HG02938 (cell line): ENCODE measurements at regions not wholly inside any gene's neighbourhood (a gene's known extent, or its start where the extent isn't known, plus 50 kb on each side); places are given as distances from the start of the nearest gene placed in this dataset.
"Not testable (repeated sequence)": the region's sequence is repeated elsewhere in the genome, so short reads cannot be mapped to it uniquely, and the experiment has no call there.

Experiments
- ATAC-seq: cut with Tn5 transposase; IDR thresholded peaks from one replicate; pipeline ENCODE4 v1.9.1; 2021; ENCODE audit warnings: mild to moderate bottlenecking, moderate library complexity; ENCODE audit not compliant: unreplicated experiment

DNA sequence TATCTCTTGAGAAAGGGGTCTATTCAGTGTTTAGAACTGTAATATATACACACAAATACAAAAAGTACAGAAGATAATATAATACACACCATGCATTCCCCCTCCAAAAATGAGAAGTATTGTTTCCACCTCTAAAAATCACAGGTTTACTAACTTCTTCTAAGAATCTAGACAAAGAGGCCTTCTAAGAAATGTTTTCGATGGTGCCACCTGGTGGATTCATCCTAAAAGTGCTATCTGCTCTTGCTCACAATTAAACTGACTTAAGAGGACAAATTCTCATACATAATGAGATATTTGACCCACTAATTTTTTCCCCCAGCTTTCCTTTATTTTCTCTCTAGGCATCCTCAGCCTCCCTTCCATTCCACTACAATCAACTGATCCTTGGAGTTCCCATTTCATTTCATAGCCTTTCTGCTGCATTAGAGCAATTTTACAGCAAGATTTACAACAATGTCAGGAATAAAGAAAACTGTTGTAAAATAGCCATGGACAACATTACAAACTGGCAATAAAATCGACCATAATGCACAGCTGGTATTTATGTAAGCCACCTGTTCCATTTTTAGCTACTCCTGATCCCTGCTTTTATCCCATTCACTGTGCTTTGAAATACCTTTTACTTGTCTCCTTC is 124.6 kb downstream of the ARRDC4 start:
- no peak for ATAC-seq

- ATAC-seq: peak; percentile 69
Observed at GRCh38 chr15:98088307-98088945, 127.9 kb downstream of the ARRDC4 start.

GRCh38 chr15:98089352-98089751 is 128.8 kb downstream of the ARRDC4 start:
- not testable (repeated sequence) for ATAC-seq

- ATAC-seq: not testable (repeated sequence)
Observed at GRCh38 chr15:98097986-98098385, 137.5 kb downstream of the ARRDC4 start.

DNA sequence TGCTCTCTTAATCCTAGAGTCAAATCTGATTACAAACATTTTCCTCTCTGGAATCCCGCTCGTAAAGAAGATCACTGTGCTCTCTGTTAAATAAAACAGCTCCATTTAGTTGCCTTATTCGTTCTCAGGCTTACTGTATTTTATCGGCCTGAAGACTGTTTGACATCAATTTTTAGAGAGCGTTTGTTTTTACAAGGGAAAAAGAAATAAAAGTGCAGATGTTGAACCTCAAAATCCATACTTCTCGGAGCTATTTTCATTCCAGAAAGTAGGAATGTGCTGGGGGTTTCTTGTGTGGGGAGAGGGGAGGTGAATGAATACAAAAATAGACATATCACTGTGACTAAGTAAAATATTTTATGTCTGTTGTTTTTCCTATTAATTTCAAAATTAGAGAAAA is 140.1 kb downstream of the ARRDC4 start:
- not testable (repeated sequence) for ATAC-seq

DNA sequence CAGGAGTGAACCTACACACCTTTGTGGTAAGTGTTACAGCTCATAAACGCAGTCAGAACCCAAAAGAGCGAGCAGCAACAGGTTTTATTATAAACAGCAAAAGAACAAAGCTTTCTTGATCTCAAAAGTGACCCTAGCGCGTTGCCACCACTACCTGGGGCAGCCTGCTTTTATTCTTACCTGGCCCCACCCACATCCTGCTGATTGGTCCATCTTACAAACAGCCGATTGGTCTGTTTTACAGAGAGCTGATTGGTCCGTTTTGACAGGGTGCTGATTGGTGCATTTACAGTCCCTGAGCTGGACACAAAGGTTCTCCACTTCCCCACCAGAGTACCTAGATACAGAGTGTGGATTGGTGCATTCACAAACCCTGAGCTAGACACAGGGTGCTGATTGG is 143.1 kb downstream of the ARRDC4 start:
- no peak for ATAC-seq

DNA sequence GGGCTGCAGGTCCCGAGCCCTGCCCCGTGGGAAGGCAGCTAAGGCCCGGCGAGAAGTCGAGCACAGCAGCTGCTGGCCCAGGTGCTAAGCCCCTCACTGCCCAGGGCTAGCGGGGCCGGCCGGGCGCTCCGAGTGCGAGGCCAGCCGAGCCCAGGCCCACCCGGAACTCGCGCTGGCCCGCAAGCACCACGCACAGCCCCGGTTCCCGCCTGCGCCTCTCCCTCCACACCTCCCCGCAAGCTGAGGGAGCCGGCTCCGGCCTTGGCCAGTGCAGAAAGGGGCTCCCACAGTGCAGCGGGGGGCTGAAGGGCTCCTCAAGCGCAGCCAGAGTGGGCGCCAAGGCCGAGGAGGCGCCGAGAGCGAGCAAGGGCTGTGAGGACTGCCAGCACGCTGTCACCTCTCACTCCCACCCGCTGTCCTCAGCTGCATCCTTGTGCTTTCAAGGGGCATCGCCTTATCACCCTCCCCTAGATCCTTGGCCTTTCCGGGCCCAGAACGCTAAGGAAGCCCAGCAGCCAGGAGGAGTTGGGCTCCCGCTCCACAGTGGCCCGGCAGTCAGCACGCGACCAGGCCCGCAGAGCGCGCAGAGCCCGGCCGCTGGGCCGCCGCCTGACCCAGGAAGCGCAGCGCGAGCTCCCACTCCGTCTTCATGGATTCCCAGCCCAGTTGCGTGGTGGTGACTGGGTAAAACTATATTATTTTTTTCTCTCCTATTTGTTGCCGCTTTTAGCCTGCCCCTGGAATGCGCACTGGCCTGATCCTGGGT is 144.1 kb downstream of the ARRDC4 start:
- not testable (repeated sequence) for ATAC-seq

GRCh38 chr15:98106615-98107194 is 146.2 kb downstream of the ARRDC4 start:
- ATAC-seq: not testable (repeated sequence)

DNA sequence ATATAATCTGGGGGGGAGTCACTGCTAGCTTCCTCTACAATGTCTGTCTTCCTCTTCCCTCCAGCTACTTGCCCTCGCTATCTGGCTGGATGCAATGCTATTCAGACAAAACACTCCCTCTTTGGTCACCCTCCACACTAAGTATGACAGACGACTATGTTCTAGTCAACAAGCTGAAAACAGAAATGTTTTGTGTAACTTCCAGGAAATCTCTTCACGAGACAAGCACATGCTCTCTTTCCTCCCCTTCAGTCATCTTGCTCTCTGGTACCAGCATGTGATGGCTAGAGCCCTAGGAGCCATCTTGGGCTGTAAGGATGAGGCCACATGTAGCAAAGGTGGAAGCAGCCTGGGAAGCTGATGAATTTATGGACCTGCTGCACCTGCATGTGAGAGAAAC is 151.3 kb downstream of the ARRDC4 start:
- ATAC-seq: no peak

- no peak for ATAC-seq
Observed at GRCh38 chr15:98113327-98113726, 152.8 kb downstream of the ARRDC4 start.

- ATAC-seq: no peak
Observed at GRCh38 chr15:98120561-98120960, 160.1 kb downstream of the ARRDC4 start.

DNA sequence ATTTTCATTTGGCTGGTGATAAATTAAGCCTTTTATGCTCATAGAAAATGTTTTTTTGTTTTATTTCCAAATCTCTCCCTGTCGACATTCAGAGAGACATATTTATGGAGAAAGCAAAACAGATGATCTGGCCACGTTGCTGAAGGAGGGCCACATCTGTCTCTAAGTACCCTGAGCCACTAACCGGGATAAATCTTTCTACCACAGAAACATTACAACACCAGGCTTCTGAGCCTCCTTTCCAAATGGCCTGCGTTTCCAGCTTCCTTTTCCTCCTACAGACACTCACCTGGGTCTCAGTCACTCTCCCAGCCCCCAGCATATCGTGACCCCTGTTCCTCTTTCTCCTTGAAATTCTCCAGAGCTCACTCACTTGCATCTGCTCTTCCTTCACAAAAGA is 161.0 kb downstream of the ARRDC4 start:
- ATAC-seq: no peak

DNA sequence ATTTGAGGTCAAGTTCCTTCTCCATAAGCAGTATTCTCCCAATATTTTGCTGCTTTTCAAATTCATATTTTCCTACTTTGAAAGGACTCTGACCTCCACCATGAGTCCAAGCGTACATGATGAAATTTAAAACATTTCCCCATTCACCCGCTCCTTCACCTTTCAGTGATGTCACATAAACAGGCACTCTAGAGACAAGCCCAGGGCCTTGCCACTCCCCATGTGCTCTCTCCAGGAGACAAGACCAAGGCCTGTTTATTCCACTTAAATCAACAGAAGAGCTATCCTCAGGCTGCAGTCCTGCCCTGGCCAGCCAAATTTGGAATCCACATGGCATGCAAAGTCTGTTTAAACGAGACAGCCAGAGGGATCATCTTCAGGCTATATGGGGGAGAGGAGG is 161.5 kb downstream of the ARRDC4 start:
- ATAC-seq: no peak

DNA sequence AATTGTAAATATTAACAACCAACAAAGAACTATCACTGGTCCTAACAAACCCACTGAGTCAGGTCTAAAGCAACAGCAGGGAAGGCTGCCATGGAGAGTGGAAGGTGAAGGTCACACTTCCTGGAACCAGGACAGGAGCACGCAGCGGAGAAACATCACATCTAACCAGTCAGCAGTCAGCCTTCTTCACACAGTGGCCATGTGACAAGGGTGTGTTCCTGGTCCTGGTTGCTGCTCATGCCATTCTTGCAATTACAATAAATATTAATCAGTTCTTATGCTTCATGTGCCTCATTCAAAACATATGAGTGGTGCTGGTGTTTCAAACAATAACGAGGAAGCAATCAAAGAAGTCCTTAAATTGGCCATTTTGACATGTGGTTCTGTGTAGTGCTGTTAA is 162.8 kb downstream of the ARRDC4 start:
- no peak for ATAC-seq

GRCh38 chr15:98123834-98124233 is 163.3 kb downstream of the ARRDC4 start:
- no peak for ATAC-seq

DNA sequence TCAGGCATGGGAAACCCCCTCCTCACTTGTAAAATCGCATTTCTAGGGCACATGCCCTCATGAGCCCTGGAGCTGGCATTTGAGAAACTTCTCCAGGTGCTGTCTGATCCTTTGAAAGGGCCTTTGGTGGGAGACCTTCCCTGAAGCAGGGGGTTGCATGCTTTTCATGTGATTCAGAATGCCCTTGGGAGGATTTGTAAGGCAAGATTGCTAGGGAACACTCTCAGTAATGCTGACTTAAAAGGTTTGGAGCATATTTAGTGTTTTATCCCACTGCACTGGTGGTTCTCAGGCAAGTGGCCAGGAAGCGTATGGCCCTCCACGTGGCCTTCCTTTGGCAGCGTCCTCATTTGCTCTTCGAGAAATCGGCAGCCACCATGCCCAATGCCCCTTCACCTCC is 164.1 kb downstream of the ARRDC4 start:
- ATAC-seq: no peak

- no peak for ATAC-seq
Observed at GRCh38 chr15:98126326-98127085, 166.0 kb downstream of the ARRDC4 start.

DNA sequence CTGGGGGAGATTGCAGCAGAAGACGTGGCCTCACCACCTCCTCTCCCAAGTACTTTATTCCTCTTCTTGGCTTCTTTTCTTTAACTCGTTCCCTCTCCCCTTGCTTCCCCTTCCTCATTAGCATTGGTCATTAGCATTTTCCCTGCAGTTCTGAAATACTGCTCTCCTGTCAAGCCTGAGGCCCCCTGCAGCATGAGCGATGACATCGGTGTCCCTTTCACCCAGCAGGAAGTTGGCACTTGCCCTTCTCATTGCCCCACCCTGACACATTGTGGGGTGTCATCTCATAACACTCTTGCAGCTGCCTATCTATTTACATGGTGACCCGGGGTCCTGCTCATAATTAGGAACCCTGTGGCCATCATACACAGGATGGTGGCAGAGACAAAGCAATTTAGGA is 167.1 kb downstream of the ARRDC4 start:
- ATAC-seq: no peak

DNA sequence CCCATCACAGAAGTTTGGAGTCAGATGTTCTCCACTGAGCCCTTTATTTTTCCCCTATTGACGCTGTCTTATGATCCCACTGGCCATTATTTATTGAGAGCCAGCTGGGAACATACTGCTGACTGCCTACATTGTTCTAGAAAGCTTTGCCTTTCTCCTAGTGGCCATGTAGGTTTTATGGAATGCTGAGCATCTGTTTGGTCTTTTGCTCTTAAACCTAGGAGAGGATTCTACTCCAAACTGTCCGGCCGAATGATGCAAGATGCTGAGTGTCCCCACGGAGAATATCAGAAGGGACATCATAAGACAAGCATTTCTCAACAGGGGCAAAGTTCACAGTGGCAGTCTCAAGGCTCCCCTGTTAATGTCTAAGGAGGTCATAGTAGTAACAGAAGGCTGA is 171.4 kb downstream of the ARRDC4 start:
- no peak for ATAC-seq

DNA sequence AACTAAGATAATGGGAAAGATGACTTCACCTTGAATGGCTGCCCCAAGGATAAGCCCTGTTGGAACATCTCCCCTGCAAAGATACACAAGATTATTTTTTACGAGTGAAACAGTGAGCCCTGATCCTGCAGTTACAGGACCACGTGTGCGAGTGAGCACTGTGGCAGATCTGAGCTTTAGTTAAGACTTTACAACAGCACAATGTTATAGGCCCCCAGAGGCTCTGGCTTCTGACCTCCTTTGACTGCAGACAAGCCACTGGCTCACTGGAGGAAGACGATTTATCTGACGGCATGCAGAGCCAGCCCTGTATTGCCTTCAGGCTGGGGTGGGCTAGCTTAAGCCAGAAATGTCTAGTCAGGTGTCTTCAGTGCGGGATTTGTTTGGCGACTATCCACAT is 174.4 kb downstream of the ARRDC4 start:
- ATAC-seq: no peak

DNA sequence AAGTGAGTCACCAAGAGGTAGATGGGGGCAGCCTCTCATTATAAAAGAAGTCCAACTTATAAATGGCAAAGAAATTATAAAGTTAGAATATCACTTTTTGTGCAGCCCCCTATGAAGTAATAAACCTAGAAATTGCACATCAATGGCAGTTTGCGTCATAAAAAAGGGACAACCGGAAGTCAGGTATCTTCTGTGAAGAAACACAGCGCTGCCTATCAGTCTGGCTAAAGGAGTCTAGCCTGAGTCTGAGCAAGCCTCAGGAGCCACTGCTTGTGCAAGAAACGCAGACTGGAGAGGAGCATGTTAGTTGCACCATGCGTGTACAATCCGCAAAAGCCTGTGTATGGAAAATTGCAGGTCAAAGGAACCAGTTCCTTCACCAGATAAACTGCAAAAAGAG is 178.4 kb downstream of the ARRDC4 start:
- ATAC-seq: no peak
